ENCODE measurements at regions not wholly inside any gene's neighbourhood (a gene's known extent, or its start where the extent isn't known, plus 50 kb on each side); places are given as distances from the start of the nearest gene placed in this dataset.

DNA sequence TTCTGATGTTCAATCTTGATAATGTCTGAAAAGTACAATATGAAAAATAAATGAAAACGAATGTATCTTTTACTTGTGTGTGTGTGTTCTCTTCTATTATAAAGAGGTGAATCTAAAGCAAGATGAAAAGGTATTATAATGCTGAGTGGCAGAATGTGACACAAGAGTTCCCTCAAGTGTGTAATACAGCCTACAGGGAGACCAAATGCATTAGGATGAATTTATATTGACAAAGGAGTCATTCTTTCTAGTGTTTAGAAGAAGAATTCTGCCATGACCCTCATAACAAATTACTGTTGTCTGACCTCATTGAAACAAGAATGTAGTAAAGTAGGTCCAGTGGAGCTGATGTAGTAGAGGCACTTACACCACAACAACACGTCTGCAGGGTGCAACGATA lies 1119.0 kb upstream of the CDH10 start:
- no peak for TF ChIP-seq TOX (CRISPR knock-in tag; IDR thresholded peaks at IDR 0.05; ENCODE audit: borderline replicate concordance)
- no peak for TF ChIP-seq PPARA (CRISPR knock-in tag; IDR thresholded peaks at IDR 0.05; ENCODE audit: borderline replicate concordance)
- TF ChIP-seq, protein P1, sequence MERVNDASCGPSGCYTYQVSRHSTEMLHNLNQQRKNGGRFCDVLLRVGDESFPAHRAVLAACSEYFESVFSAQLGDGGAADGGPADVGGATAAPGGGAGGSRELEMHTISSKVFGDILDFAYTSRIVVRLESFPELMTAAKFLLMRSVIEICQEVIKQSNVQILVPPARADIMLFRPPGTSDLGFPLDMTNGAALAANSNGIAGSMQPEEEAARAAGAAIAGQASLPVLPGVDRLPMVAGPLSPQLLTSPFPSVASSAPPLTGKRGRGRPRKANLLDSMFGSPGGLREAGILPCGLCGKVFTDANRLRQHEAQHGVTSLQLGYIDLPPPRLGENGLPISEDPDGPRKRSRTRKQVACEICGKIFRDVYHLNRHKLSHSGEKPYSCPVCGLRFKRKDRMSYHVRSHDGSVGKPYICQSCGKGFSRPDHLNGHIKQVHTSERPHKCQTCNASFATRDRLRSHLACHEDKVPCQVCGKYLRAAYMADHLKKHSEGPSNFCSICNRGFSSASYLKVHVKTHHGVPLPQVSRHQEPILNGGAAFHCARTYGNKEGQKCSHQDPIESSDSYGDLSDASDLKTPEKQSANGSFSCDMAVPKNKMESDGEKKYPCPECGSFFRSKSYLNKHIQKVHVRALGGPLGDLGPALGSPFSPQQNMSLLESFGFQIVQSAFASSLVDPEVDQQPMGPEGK (CRISPR knock-in tag; IDR thresholded peaks at IDR 0.05; ENCODE audit: borderline replicate concordance), result no peak
- TF ChIP-seq, protein P2, sequence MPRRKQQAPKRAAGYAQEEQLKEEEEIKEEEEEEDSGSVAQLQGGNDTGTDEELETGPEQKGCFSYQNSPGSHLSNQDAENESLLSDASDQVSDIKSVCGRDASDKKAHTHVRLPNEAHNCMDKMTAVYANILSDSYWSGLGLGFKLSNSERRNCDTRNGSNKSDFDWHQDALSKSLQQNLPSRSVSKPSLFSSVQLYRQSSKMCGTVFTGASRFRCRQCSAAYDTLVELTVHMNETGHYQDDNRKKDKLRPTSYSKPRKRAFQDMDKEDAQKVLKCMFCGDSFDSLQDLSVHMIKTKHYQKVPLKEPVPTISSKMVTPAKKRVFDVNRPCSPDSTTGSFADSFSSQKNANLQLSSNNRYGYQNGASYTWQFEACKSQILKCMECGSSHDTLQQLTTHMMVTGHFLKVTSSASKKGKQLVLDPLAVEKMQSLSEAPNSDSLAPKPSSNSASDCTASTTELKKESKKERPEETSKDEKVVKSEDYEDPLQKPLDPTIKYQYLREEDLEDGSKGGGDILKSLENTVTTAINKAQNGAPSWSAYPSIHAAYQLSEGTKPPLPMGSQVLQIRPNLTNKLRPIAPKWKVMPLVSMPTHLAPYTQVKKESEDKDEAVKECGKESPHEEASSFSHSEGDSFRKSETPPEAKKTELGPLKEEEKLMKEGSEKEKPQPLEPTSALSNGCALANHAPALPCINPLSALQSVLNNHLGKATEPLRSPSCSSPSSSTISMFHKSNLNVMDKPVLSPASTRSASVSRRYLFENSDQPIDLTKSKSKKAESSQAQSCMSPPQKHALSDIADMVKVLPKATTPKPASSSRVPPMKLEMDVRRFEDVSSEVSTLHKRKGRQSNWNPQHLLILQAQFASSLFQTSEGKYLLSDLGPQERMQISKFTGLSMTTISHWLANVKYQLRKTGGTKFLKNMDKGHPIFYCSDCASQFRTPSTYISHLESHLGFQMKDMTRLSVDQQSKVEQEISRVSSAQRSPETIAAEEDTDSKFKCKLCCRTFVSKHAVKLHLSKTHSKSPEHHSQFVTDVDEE (CRISPR knock-in tag; IDR thresholded peaks at IDR 0.05), result no peak
- no peak for TF ChIP-seq SNAI2 (CRISPR knock-in tag; IDR thresholded peaks at IDR 0.05)
- TF ChIP-seq ZNF565 (CRISPR knock-in tag; conservative IDR thresholded peaks at IDR 0.05; ENCODE audit: low read depth), result no peak
- TF ChIP-seq ZNF8 (CRISPR knock-in tag; IDR thresholded peaks at IDR 0.05), result no peak
- no peak for TF ChIP-seq ZFP30 (CRISPR knock-in tag; IDR thresholded peaks at IDR 0.05)
- no peak for TF ChIP-seq TCF4 (CRISPR knock-in tag; IDR thresholded peaks at IDR 0.05; ENCODE audit: borderline replicate concordance)
- no peak for TF ChIP-seq ISL1 (CRISPR knock-in tag; IDR thresholded peaks at IDR 0.05)
- no peak for TF ChIP-seq ZFP3 (CRISPR knock-in tag; IDR thresholded peaks at IDR 0.05)

All from SK-N-SH treated with all-trans-retinoic acid at 6 μM for 48 hours (cell line).